Prostate gland (tissue), 2 donors: ENCODE measurements at regions not wholly inside any gene's neighbourhood (a gene's known extent, or its start where the extent isn't known, plus 50 kb on each side); places are given as distances from the start of the nearest gene placed in this dataset.

Experiments
- POLR2A ChIP-seq: fragments of 450-650 bp; IDR thresholded peaks from one replicate; pipeline ENCODE4 v1.6.1; 2016; ENCODE audit warnings: antibody characterized with exemption, mild to moderate bottlenecking
- TF ChIP-seq, protein P1 (sequence below), 4 experiments: fragments of 200-600 bp in 2 of 4; fragments of 450-650 bp in 2 of 4; sonication (generic) in 2 of 4; IDR thresholded peaks; 1 replicate in 3 of 4; 2 replicates in 1 of 4; pipeline ENCODE4 v1.5.1; 2016 to 2019; ENCODE audit warnings: antibody characterized with exemption in 4 of 4, mild to moderate bottlenecking in 2 of 4, moderate library complexity in 2 of 4

DNA sequence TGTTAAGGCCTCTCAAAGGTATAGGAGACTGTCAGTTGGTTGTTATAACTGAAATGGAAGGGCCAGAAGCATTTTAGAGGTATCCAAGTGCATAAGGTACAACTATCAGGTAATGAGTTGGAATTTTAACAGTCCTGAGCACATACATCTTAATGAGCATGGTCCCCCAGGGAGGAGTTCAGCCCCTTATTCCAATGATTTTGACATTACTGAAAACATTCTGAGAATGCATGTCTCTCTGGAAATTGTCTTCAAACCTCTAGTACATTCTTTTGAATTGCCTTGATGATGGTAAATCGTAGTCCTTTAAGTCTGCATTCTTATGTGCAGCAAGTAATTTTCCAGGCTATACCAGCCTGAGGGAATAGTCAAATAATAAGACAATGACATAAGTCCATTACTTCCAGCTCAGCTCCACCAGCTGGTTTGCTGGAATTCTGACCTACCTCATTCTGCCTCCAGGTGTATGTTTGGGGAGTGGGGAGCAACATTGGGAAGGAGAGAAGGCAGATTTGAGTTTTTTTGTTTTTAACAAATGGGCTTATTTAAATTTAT, 239.2 kb downstream of the MSRB3 start:
- TF ChIP-seq, protein P1, sequence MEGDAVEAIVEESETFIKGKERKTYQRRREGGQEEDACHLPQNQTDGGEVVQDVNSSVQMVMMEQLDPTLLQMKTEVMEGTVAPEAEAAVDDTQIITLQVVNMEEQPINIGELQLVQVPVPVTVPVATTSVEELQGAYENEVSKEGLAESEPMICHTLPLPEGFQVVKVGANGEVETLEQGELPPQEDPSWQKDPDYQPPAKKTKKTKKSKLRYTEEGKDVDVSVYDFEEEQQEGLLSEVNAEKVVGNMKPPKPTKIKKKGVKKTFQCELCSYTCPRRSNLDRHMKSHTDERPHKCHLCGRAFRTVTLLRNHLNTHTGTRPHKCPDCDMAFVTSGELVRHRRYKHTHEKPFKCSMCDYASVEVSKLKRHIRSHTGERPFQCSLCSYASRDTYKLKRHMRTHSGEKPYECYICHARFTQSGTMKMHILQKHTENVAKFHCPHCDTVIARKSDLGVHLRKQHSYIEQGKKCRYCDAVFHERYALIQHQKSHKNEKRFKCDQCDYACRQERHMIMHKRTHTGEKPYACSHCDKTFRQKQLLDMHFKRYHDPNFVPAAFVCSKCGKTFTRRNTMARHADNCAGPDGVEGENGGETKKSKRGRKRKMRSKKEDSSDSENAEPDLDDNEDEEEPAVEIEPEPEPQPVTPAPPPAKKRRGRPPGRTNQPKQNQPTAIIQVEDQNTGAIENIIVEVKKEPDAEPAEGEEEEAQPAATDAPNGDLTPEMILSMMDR (IDR thresholded peaks at IDR 0.05) = no peak
- TF ChIP-seq POLR2A = no peak
